ENCODE measurements at regions not wholly inside any gene's neighbourhood (a gene's known extent, or its start where the extent isn't known, plus 50 kb on each side); places are given as distances from the start of the nearest gene placed in this dataset.

- no peaks in the 10 kb centered on the region for H3K9me3 ChIP-seq (ENCODE audit: control insufficient read depth in 2 of 2, insufficient read depth in 1 of 2, low read depth in 1 of 2, low read length in 1 of 2)
- WGBS, 2 donors = 79 to 88% methylated on average over 4 of the region's 4 CpGs
- H3K4me3 ChIP-seq (ENCODE audit: low read depth in 1 of 2, low read length in 2 of 2) = no peak overlapping the region
- H3K27me3 ChIP-seq (ENCODE audit: control insufficient read depth in 1 of 2, insufficient read depth in 2 of 2, low read length in 2 of 2) = no peaks in the 10 kb centered on the region
- no peak overlapping the region for H3K27ac ChIP-seq (ENCODE audit: low read depth in 2 of 2, low read length in 1 of 2)
- H3K4me1 ChIP-seq (ENCODE audit: control insufficient read depth in 2 of 2, insufficient read depth in 2 of 2, low read length in 1 of 2) = no peaks in the 10 kb centered on the region
- H3K36me3 ChIP-seq (ENCODE audit: control insufficient read depth in 2 of 2, insufficient read depth in 2 of 2, low read length in 1 of 2) = no peaks in the 10 kb centered on the region
These were observed 297.9 kb upstream of the PTGER4 start for GRCh38 chr5:40381676-40382363.

GRCh38 chr5:40381016-40381415 is 298.7 kb upstream of the PTGER4 start:
- Histone ChIP-seq H3K4me3 (ENCODE audit: low read depth in 1 of 2, low read length in 2 of 2) (no peak overlapping the region), H3K27me3 (ENCODE audit: control insufficient read depth in 1 of 2, insufficient read depth in 2 of 2, low read length in 2 of 2) (no peaks in the 10 kb centered on the region), H3K4me1 (ENCODE audit: control insufficient read depth in 2 of 2, insufficient read depth in 2 of 2, low read length in 1 of 2) (no peaks in the 10 kb centered on the region), H3K27ac (ENCODE audit: low read depth in 2 of 2, low read length in 1 of 2) (no peak overlapping the region), H3K36me3 (ENCODE audit: control insufficient read depth in 2 of 2, insufficient read depth in 2 of 2, low read length in 1 of 2) (no peaks in the 10 kb centered on the region), H3K9me3 (ENCODE audit: control insufficient read depth in 2 of 2, insufficient read depth in 1 of 2, low read depth in 1 of 2, low read length in 1 of 2) (no peaks in the 10 kb centered on the region)
- 82% methylated on average over 4 of the region's 4 CpGs for WGBS, 2 donors

GRCh38 chr5:40378396-40379177 is 301.1 kb upstream of the PTGER4 start:
- H3K4me3 ChIP-seq (ENCODE audit: low read depth in 1 of 2, low read length in 2 of 2) = no peak overlapping the region
- no peaks in the 10 kb centered on the region for H3K4me1 ChIP-seq (ENCODE audit: control insufficient read depth in 2 of 2, insufficient read depth in 2 of 2, low read length in 1 of 2)
- no peaks in the 10 kb centered on the region for H3K9me3 ChIP-seq (ENCODE audit: control insufficient read depth in 2 of 2, insufficient read depth in 1 of 2, low read depth in 1 of 2, low read length in 1 of 2)
- H3K36me3 ChIP-seq (ENCODE audit: control insufficient read depth in 2 of 2, insufficient read depth in 2 of 2, low read length in 1 of 2) = no peaks in the 10 kb centered on the region
- 79 to 81% methylated on average over 6 of the region's 6 CpGs for WGBS, 2 donors
- no peak overlapping the region for H3K27ac ChIP-seq (ENCODE audit: low read depth in 2 of 2, low read length in 1 of 2)
- no peaks in the 10 kb centered on the region for H3K27me3 ChIP-seq (ENCODE audit: control insufficient read depth in 1 of 2, insufficient read depth in 2 of 2, low read length in 2 of 2)

GRCh38 chr5:40376566-40376965 is 303.1 kb upstream of the PTGER4 start:
- no peak overlapping the region for H3K27ac ChIP-seq (ENCODE audit: low read depth in 2 of 2, low read length in 1 of 2)
- H3K4me1 ChIP-seq (ENCODE audit: control insufficient read depth in 2 of 2, insufficient read depth in 2 of 2, low read length in 1 of 2) = no peaks in the 10 kb centered on the region
- 91 to 95% methylated on average over 1 of the region's 1 CpG for WGBS, 2 donors
- no peaks in the 10 kb centered on the region for H3K36me3 ChIP-seq (ENCODE audit: control insufficient read depth in 2 of 2, insufficient read depth in 2 of 2, low read length in 1 of 2)
- no peaks in the 10 kb centered on the region for H3K27me3 ChIP-seq (ENCODE audit: control insufficient read depth in 1 of 2, insufficient read depth in 2 of 2, low read length in 2 of 2)
- no peak overlapping the region for H3K4me3 ChIP-seq (ENCODE audit: low read depth in 1 of 2, low read length in 2 of 2)
- H3K9me3 ChIP-seq (ENCODE audit: control insufficient read depth in 2 of 2, insufficient read depth in 1 of 2, low read depth in 1 of 2, low read length in 1 of 2) = no peaks in the 10 kb centered on the region

- Histone ChIP-seq H3K27ac (ENCODE audit: low read depth in 2 of 2, low read length in 1 of 2) (no peak overlapping the region), H3K27me3 (ENCODE audit: control insufficient read depth in 1 of 2, insufficient read depth in 2 of 2, low read length in 2 of 2) (no peaks in the 10 kb centered on the region), H3K9me3 (ENCODE audit: control insufficient read depth in 2 of 2, insufficient read depth in 1 of 2, low read depth in 1 of 2, low read length in 1 of 2) (no peaks in the 10 kb centered on the region), H3K4me3 (ENCODE audit: low read depth in 1 of 2, low read length in 2 of 2) (no peak overlapping the region), H3K4me1 (ENCODE audit: control insufficient read depth in 2 of 2, insufficient read depth in 2 of 2, low read length in 1 of 2) (no peaks in the 10 kb centered on the region), H3K36me3 (ENCODE audit: control insufficient read depth in 2 of 2, insufficient read depth in 2 of 2, low read length in 1 of 2) (no peaks in the 10 kb centered on the region)
- WGBS, 2 donors = 67 to 70% methylated on average over 6 of the region's 6 CpGs
These were observed 304.9 kb upstream of the PTGER4 start for GRCh38 chr5:40374853-40375252.

GRCh38 chr5:40368200-40368599 is 311.5 kb upstream of the PTGER4 start:
- no peak overlapping the region for H3K27ac ChIP-seq (ENCODE audit: low read depth in 2 of 2, low read length in 1 of 2)
- no peaks in the 10 kb centered on the region for H3K27me3 ChIP-seq (ENCODE audit: control insufficient read depth in 1 of 2, insufficient read depth in 2 of 2, low read length in 2 of 2)
- H3K36me3 ChIP-seq (ENCODE audit: control insufficient read depth in 2 of 2, insufficient read depth in 2 of 2, low read length in 1 of 2) = no peaks in the 10 kb centered on the region
- WGBS, 2 donors = 97 to 100% methylated on average over 5 of the region's 5 CpGs
- no peaks in the 10 kb centered on the region for H3K4me1 ChIP-seq (ENCODE audit: control insufficient read depth in 2 of 2, insufficient read depth in 2 of 2, low read length in 1 of 2)
- no peaks in the 10 kb centered on the region for H3K9me3 ChIP-seq (ENCODE audit: control insufficient read depth in 2 of 2, insufficient read depth in 1 of 2, low read depth in 1 of 2, low read length in 1 of 2)
- no peak overlapping the region for H3K4me3 ChIP-seq (ENCODE audit: low read depth in 1 of 2, low read length in 2 of 2)

GRCh38 chr5:40367255-40367654 is 312.5 kb upstream of the PTGER4 start:
- Histone ChIP-seq H3K36me3 (ENCODE audit: control insufficient read depth in 2 of 2, insufficient read depth in 2 of 2, low read length in 1 of 2) (no peaks in the 10 kb centered on the region), H3K27me3 (ENCODE audit: control insufficient read depth in 1 of 2, insufficient read depth in 2 of 2, low read length in 2 of 2) (no peaks in the 10 kb centered on the region), H3K27ac (ENCODE audit: low read depth in 2 of 2, low read length in 1 of 2) (no peak overlapping the region), H3K4me1 (ENCODE audit: control insufficient read depth in 2 of 2, insufficient read depth in 2 of 2, low read length in 1 of 2) (no peaks in the 10 kb centered on the region), H3K4me3 (ENCODE audit: low read depth in 1 of 2, low read length in 2 of 2) (no peak overlapping the region), H3K9me3 (ENCODE audit: control insufficient read depth in 2 of 2, insufficient read depth in 1 of 2, low read depth in 1 of 2, low read length in 1 of 2) (no peaks in the 10 kb centered on the region)
- 88 to 94% methylated on average over 2 of the region's 2 CpGs for WGBS, 2 donors

- H3K27me3 ChIP-seq (ENCODE audit: control insufficient read depth in 1 of 2, insufficient read depth in 2 of 2, low read length in 2 of 2) = no peaks in the 10 kb centered on the region
- no peaks in the 10 kb centered on the region for H3K9me3 ChIP-seq (ENCODE audit: control insufficient read depth in 2 of 2, insufficient read depth in 1 of 2, low read depth in 1 of 2, low read length in 1 of 2)
- H3K27ac ChIP-seq (ENCODE audit: low read depth in 2 of 2, low read length in 1 of 2) = no peak overlapping the region
- H3K4me3 ChIP-seq (ENCODE audit: low read depth in 1 of 2, low read length in 2 of 2) = no peak overlapping the region
- no peaks in the 10 kb centered on the region for H3K4me1 ChIP-seq (ENCODE audit: control insufficient read depth in 2 of 2, insufficient read depth in 2 of 2, low read length in 1 of 2)
- no peaks in the 10 kb centered on the region for H3K36me3 ChIP-seq (ENCODE audit: control insufficient read depth in 2 of 2, insufficient read depth in 2 of 2, low read length in 1 of 2)
- WGBS, 2 donors = 78 to 82% methylated on average over 2 of the region's 2 CpGs
These were observed 314.1 kb upstream of the PTGER4 start for GRCh38 chr5:40365342-40366330.

GRCh38 chr5:40364441-40364840 is 315.3 kb upstream of the PTGER4 start:
- H3K36me3 ChIP-seq (ENCODE audit: control insufficient read depth in 2 of 2, insufficient read depth in 2 of 2, low read length in 1 of 2) = no peaks in the 10 kb centered on the region
- 95 to 98% methylated on average over 3 of the region's 3 CpGs for WGBS, 2 donors
- H3K4me1 ChIP-seq (ENCODE audit: control insufficient read depth in 2 of 2, insufficient read depth in 2 of 2, low read length in 1 of 2) = no peaks in the 10 kb centered on the region
- H3K27ac ChIP-seq (ENCODE audit: low read depth in 2 of 2, low read length in 1 of 2) = no peak overlapping the region
- H3K4me3 ChIP-seq (ENCODE audit: low read depth in 1 of 2, low read length in 2 of 2) = no peak overlapping the region
- no peaks in the 10 kb centered on the region for H3K27me3 ChIP-seq (ENCODE audit: control insufficient read depth in 1 of 2, insufficient read depth in 2 of 2, low read length in 2 of 2)
- H3K9me3 ChIP-seq (ENCODE audit: control insufficient read depth in 2 of 2, insufficient read depth in 1 of 2, low read depth in 1 of 2, low read length in 1 of 2) = no peaks in the 10 kb centered on the region

All from esophagus (tissue), 2 donors.